Lung (tissue), 11 donors: ENCODE measurements at regions not wholly inside any gene's neighbourhood (a gene's known extent, or its start where the extent isn't known, plus 50 kb on each side); places are given as distances from the start of the nearest gene placed in this dataset.

Source experiments
- ATAC-seq: fragments of 200-7000 bp; cut with Tn5 transposase; one replicate; pipeline ENCODE4 v1.9.1; 2020; ENCODE audit warnings: moderate number of reproducible peaks; ENCODE audit not compliant: insufficient read depth, low FRiP score
- DNase-seq, 3 donors: peaks; one replicate each; pipeline ENCODE4 v3.0.0-alpha.2; 2013 to 2017
- H3K27ac ChIP-seq, 2 donors: one replicate each; pipeline ENCODE4 v1.5.1; 2013; ENCODE audit warnings: mild to moderate bottlenecking in 2 of 2, moderate library complexity in 2 of 2, control low read depth in 1 of 2, inconsistent platforms in 1 of 2, low read depth in 1 of 2, low read length in 1 of 2
- H3K27me3 ChIP-seq, 3 donors: one replicate each; pipeline ENCODE4 v1.5.1; 2013; ENCODE audit warnings: low read length in 2 of 3; ENCODE audit not compliant: control insufficient read depth in 3 of 3, insufficient read depth in 3 of 3
- H3K36me3 ChIP-seq, 4 donors: one replicate each; pipeline ENCODE4 v1.5.1; 2013; ENCODE audit warnings: low read length in 4 of 4, mild to moderate bottlenecking in 1 of 4, moderate library complexity in 1 of 4; ENCODE audit not compliant: control insufficient read depth in 4 of 4, insufficient read depth in 4 of 4
- H3K4me1 ChIP-seq, 5 donors: one replicate each; pipeline ENCODE4 v1.5.1; 2013; ENCODE audit warnings: low read length in 5 of 5, mild to moderate bottlenecking in 2 of 5, moderate library complexity in 1 of 5; ENCODE audit not compliant: control insufficient read depth in 5 of 5, insufficient read depth in 5 of 5
- H3K4me3 ChIP-seq: one replicate; pipeline ENCODE4 v1.5.1; 2013; ENCODE audit warnings: mild to moderate bottlenecking, control low read depth, moderate library complexity
- H3K9ac ChIP-seq, 2 donors: one replicate each; pipeline ENCODE4 v1.5.1; 2013; ENCODE audit warnings: low read length in 2 of 2, control low read depth in 1 of 2; ENCODE audit not compliant: insufficient read depth in 1 of 2
- H3K9me3 ChIP-seq, 4 donors: one replicate each; pipeline ENCODE4 v1.5.1; 2013; ENCODE audit warnings: low read length in 3 of 4, mild to moderate bottlenecking in 1 of 4, moderate library complexity in 1 of 4; ENCODE audit not compliant: control insufficient read depth in 4 of 4, insufficient read depth in 3 of 4
- CTCF ChIP-seq: IDR thresholded peaks from 2 replicates; pipeline ENCODE4 v1.5.1; 2012; ENCODE audit warnings: mild to moderate bottlenecking; ENCODE audit errors: control extremely low read depth, extremely low read depth
- WGBS, 2 donors: extraction: QIAGEN DNeasy Blood & Tissue Kit; methylation state at CpG; one replicate each; pipeline ENCODE4 v1.1.7; 2013; 5-methylcytosine and 5-hydroxymethylcytosine counted together
- donor health status: control.
- donor health status: control.
- donor health status: Bipolar disorder and iron deficiency.
- donor health status: healthy.
- donor health status: DM: yes; HTN: yes; CAD: no.

- no peak for DNase-seq
- H3K36me3 ChIP-seq, result no peaks in the 10 kb centered on the region
- TF ChIP-seq CTCF, result no peak
- no peak overlapping the region for H3K4me3 ChIP-seq
- H3K27ac ChIP-seq, result no peak overlapping the region
- no peak overlapping the region for H3K9ac ChIP-seq
- H3K27me3 ChIP-seq, result no peaks in the 10 kb centered on the region
- no peak for ATAC-seq
- 81 to 87% methylated on average over 2 of the region's 2 CpGs for WGBS, 2 donors
- peaks cover 0 to 2% (median 0%) of the 10 kb centered on the region in 5 donors for H3K4me1 ChIP-seq
- peaks cover 0 to 8% (median 0%) of the 10 kb centered on the region in 4 donors for H3K9me3 ChIP-seq
Measured at GRCh38 chr7:33820206-33820605, 85.1 kb upstream of the BMPER start.

DNA sequence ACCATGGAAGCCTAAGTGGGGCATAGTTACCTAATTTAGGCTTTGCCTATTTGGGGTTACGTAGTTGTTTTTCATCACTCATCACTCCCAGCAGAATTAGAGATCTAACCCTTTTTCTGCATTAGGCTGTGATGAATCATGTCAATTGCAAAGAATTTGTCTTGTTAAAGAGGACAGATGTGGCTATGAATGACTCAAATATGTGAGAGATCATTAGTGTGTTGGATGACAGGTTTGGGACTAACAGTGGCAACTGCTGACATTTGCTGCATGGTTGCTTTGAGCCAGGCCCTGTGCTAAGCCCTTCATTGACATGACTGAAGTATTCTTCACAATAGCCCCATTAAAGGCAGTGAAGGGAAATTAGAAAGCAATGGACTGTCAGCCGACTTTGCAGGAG is 83.4 kb upstream of the BMPER start:
- Histone ChIP-seq H3K27ac (no peak overlapping the region), H3K9ac (no peak overlapping the region), H3K4me1 (no peaks in the 10 kb centered on the region), H3K9me3 (peaks cover 0 to 8% (median 0%) of the 10 kb centered on the region in 4 donors), H3K27me3 (no peaks in the 10 kb centered on the region), H3K4me3 (no peak overlapping the region), H3K36me3 (no peaks in the 10 kb centered on the region)
- WGBS, 2 donors, result 91 to 97% methylated on average over 2 of the region's 2 CpGs
- no peak for ATAC-seq
- TF ChIP-seq CTCF, result no peak
- no peak for DNase-seq

DNA sequence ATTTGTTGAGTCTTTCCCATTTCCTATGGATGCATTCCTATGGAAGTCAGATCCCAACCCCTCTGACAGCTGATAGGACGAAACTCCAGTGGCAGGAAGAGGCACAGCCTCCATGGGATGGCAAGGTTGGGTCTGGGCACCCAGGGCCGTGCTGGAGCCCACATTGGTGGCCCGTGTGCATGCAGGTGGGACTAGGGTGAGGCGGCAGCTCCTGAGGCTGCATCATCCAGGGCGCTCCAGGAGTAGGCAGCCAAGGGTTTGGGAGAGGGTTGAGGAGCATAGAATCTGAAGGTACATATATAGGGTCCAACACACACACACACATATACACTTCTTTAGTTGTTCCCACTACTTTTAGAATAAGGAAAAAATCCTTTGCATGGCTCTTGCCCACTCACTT is 81.4 kb upstream of the BMPER start:
- 90 to 95% methylated on average over 5 of the region's 5 CpGs for WGBS, 2 donors
- Histone ChIP-seq H3K9ac (no peak overlapping the region), H3K4me1 (no peaks in the 10 kb centered on the region), H3K27ac (no peak overlapping the region), H3K27me3 (no peaks in the 10 kb centered on the region), H3K36me3 (no peaks in the 10 kb centered on the region), H3K9me3 (peaks cover 0 to 8% (median 1%) of the 10 kb centered on the region in 4 donors), H3K4me3 (no peak overlapping the region)
- ATAC-seq, result no peak
- TF ChIP-seq CTCF, result no peak
- DNase-seq, result no peak

- H3K4me1 ChIP-seq, result no peaks in the 10 kb centered on the region
- H3K4me3 ChIP-seq, result no peak overlapping the region
- DNase-seq (no peak), ATAC-seq (no peak)
- H3K9me3 ChIP-seq, result peaks cover 0 to 4% (median 1%) of the 10 kb centered on the region in 4 donors
- no peaks in the 10 kb centered on the region for H3K36me3 ChIP-seq
- WGBS, 2 donors, result 43 to 65% methylated on average over 4 of the region's 4 CpGs
- no peak overlapping the region for H3K27ac ChIP-seq
- H3K27me3 ChIP-seq, result no peaks in the 10 kb centered on the region
- TF ChIP-seq CTCF, result no peak
- H3K9ac ChIP-seq, result no peak overlapping the region
Measured at GRCh38 chr7:33824911-33825459, 80.4 kb upstream of the BMPER start.
